ENCODE measurements at regions not wholly inside any gene's neighbourhood (a gene's known extent, or its start where the extent isn't known, plus 50 kb on each side); places are given as distances from the start of the nearest gene placed in this dataset.

DNA sequence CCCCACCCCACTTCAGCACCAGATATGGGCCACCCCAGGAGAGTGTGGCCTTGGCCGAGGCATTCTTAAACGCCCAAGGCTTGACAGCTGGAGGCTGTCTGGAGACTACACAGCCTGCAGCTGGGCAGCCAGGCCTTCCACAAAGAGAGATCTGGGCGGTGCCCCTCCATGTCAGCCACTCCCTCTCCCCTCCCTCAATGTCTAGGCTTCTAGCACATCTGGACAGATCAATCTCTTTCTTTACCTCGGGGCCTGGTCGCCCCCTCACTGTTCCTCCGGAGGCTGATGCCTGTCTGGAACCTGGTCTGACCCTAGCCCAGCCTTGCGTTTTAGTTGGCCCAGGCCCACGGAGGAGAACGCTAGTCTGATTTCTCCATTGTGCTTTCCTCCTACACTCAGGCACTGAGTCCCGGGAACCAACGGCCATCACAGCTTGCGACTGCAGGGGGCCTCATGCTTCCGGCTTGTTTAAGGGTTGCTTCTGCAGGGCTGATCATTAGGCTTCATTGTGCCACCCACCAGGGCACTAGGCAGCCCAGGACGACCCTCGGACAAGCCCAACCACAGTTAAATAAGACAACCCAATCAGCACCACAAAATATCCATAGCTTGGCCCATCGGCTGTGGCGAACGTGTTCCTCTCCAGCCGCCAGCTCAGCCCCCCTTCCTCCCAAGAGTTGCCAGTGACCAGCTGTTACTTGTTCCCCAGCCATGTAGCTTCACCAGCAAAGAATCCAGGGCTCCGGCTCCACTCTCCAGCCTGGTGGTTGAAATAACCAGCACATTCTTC is 200.6 kb downstream of the BCOR start:
- no peaks in the 10 kb centered on the region for H3K9me2 ChIP-seq (ENCODE audit: insufficient read depth)
- ChIA-PET POLR2A (no interaction called here), RAD21 (ENCODE audit: low non-redundant PET in 1 of 2, low total read pairs in 2 of 2, uncharacterized antibody in 2 of 2, unreplicated experiment in 2 of 2) (no interaction called here), CTCF (no interaction called here)
- no peaks in the 10 kb centered on the region for H4K20me1 ChIP-seq (ENCODE audit: insufficient read depth)
- intact Hi-C loops (cut with micrococcal nuclease): no loop called here
- DNase-seq (ENCODE audit: low read depth, low spot score) (no peak), ATAC-seq (no peak)
- H3K9me3 ChIP-seq (ENCODE audit: control insufficient read depth in 1 of 2, insufficient read depth in 1 of 2, low read depth in 1 of 2, low read length in 2 of 2): no peaks in the 10 kb centered on the region
- no peak overlapping the region for H3K9ac ChIP-seq (ENCODE audit: low read length)
- no peak overlapping the region for H3K4me3 ChIP-seq (replicated peaks in 1 of 2; ENCODE audit: low read depth in 1 of 2, low read length in 2 of 2)
- H3K79me2 ChIP-seq (ENCODE audit: insufficient read depth, low read length): no peaks in the 10 kb centered on the region
- H3K27me3 ChIP-seq (ENCODE audit: insufficient read depth, low read length): no peaks in the 10 kb centered on the region
- no peak overlapping the region for H3K27ac ChIP-seq (ENCODE audit: low read depth, low read length)
- no TSS peak for BruUV-seq (replicated peaks)
- H2AFZ ChIP-seq (ENCODE audit: low read depth, low read length, poor library complexity, severe bottlenecking): no peak overlapping the region
- TF ChIP-seq POLR2AphosphoS5 (IDR thresholded peaks at IDR 0.05; ENCODE audit: low read depth, low read length) (no peak), TCF7L2 (IDR thresholded peaks at IDR 0.05; ENCODE audit: borderline replicate concordance, extremely low read depth, insufficient read depth, insufficient read length) (no peak), POLR2A (IDR thresholded peaks at IDR 0.05; ENCODE audit: borderline replicate concordance, extremely low read depth, insufficient read depth, insufficient read length) (no peak), CBX3 (IDR thresholded peaks at IDR 0.05; ENCODE audit: low read depth) (no peak), ELF1 (IDR thresholded peaks at IDR 0.05; ENCODE audit: borderline replicate concordance, low read depth) (no peak), SIN3A (IDR thresholded peaks at IDR 0.05; ENCODE audit: low read depth) (no peak), YY1 (IDR thresholded peaks at IDR 0.05; ENCODE audit: extremely low read depth, insufficient replicate concordance, low read depth, low read length) (no peak), EZH2phosphoT487 (IDR thresholded peaks at IDR 0.05; ENCODE audit: borderline replicate concordance) (no peak), EGR1 (IDR thresholded peaks at IDR 0.05; ENCODE audit: low read depth) (no peak), ZFX (IDR thresholded peaks at IDR 0.05) (no peak), ZNF274 (IDR thresholded peaks at IDR 0.05; ENCODE audit: low read depth, low read length) (no peak), FOSL1 (IDR thresholded peaks at IDR 0.05; ENCODE audit: low read depth) (no peak), SRF (IDR thresholded peaks at IDR 0.05; ENCODE audit: low read depth) (no peak)
- TF ChIP-seq, protein P1, sequence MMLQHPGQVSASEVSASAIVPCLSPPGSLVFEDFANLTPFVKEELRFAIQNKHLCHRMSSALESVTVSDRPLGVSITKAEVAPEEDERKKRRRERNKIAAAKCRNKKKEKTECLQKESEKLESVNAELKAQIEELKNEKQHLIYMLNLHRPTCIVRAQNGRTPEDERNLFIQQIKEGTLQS (IDR thresholded peaks at IDR 0.05): no peak
- TF ChIP-seq, protein P2, sequence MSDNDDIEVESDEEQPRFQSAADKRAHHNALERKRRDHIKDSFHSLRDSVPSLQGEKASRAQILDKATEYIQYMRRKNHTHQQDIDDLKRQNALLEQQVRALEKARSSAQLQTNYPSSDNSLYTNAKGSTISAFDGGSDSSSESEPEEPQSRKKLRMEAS (IDR thresholded peaks at IDR 0.05): no peak
- no peaks in the 10 kb centered on the region for H3K36me3 ChIP-seq (ENCODE audit: control insufficient read depth in 1 of 2, insufficient read depth in 2 of 2, low read length in 2 of 2)
- peaks cover 0 to 19% of the 10 kb centered on the region in 2 experiments; a peak in 3 of 4 replicates for H3K4me1 ChIP-seq (ENCODE audit: control insufficient read depth in 1 of 2, insufficient read depth in 2 of 2, low read length in 2 of 2)
- no peak overlapping the region for H3K4me2 ChIP-seq (ENCODE audit: low read length)

Measured in HCT116 (cell line).